OCI-LY1 (cell line): ENCODE measurements at regions not wholly inside any gene's neighbourhood (a gene's known extent, or its start where the extent isn't known, plus 50 kb on each side); places are given as distances from the start of the nearest gene placed in this dataset.

Experiments used
- CTCF ChIP-seq: fragments of 200-600 bp; sonication (generic), shearing (Covaris generic); IDR thresholded peaks from 2 replicates; pipeline ENCODE4 v1.5.1; 2017; ENCODE audit warnings: mild to moderate bottlenecking, antibody characterized with exemption, low read length, moderate library complexity, mixed read lengths
- EZH2 ChIP-seq: fragments of 200-600 bp; sonication (generic), shearing (Covaris generic); IDR thresholded peaks from 2 replicates; pipeline ENCODE4 v1.8.0; 2017; ENCODE audit warnings: borderline replicate concordance, mixed run types, mild to moderate bottlenecking, antibody characterized with exemption, low read length, moderate library complexity, mixed read lengths

DNA sequence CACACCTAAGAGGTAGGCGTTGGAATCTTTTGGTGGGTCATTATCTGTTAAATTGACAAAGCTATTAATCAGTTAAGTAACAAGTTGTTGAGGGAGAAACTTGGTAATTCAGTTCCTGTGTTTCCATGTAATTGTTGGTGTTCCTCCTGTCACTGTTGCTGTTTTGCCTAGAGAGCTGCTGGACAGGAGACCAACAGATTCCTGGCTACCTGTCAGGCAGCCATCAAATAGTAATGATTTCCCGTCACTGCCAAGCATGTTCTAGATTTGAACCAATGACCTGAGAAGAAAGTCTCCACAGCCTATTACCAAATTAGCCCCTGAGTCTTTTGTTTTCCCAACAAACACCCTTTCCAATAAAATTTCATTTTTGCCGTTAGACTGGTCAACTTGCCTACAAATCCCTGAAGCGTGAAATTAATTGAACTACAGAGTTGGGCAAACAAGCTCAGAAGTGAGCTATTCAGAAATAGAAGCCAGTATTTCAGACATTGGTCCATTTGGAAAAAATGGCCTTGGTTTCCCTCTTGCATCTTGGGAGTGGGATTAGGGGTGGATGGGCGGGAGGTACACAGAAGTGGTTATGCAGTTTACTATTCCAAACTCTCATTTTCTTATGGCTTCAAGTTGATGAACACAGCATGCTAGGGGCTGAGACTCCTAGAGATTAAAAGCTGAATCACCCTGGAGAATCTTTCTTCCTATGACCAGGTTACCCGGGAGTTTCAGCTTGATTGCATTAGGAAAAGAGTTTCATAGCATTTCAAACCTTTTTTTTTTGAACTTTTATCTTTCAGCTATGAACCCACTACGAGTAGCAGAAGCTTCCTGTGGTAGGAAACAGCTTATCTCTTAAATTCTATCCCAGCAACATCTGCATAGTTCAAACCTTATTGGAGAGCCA, 262.8 kb upstream of the MAF start:
- TF ChIP-seq EZH2 (no peak), CTCF (no peak)
